DND-41 (cell line): ENCODE measurements at regions not wholly inside any gene's neighbourhood (a gene's known extent, or its start where the extent isn't known, plus 50 kb on each side); places are given as distances from the start of the nearest gene placed in this dataset.

ENCODE experiments used
- ATAC-seq: fragments of 200-7000 bp; cut with Tn5 transposase; 3 replicates; pipeline ENCODE4 v1.9.1; 2021; ENCODE audit warnings: low read depth; ENCODE audit not compliant: insufficient read depth
- DNase-seq: peaks from one replicate; pipeline ENCODE4 v3.0.0-alpha.2; 2020
- H2AFZ ChIP-seq: 2 replicates; pipeline ENCODE4 v1.6.0; 2012; ENCODE audit warnings: low read depth, low read length
- H3K27ac ChIP-seq: 2 replicates; pipeline ENCODE4 v1.5.1; 2012; ENCODE audit warnings: low read length, inconsistent platforms
- H3K27me3 ChIP-seq: fragments of 200-600 bp; sonication (generic); 2 replicates; pipeline ENCODE4 v1.6.0; 2012; ENCODE audit warnings: low read length, mild to moderate bottlenecking, inconsistent platforms; ENCODE audit not compliant: insufficient read depth, poor library complexity
- H3K36me3 ChIP-seq: 2 replicates; pipeline ENCODE4 v1.5.1; 2012; ENCODE audit warnings: low read length, inconsistent platforms; ENCODE audit not compliant: insufficient read depth
- H3K4me1 ChIP-seq: 2 replicates; pipeline ENCODE4 v1.5.1; 2012; ENCODE audit warnings: mild to moderate bottlenecking, low read length; ENCODE audit not compliant: insufficient read depth
- H3K4me2 ChIP-seq: 2 replicates; pipeline ENCODE4 v1.6.0; 2012; ENCODE audit warnings: mild to moderate bottlenecking, moderate library complexity, low read length, inconsistent platforms; ENCODE audit not compliant: insufficient read depth
- H3K4me3 ChIP-seq, 2 experiments: fragments of 200-600 bp in 1 of 2; shearing (Covaris generic) in 1 of 2; 2 replicates each; pipeline ENCODE4 v1.5.1; 2012 to 2016; ENCODE audit warnings: inconsistent platforms in 2 of 2, low read length in 2 of 2, mild to moderate bottlenecking in 2 of 2, low read depth in 1 of 2, moderate library complexity in 1 of 2
- H3K79me2 ChIP-seq: 2 replicates; pipeline ENCODE4 v1.6.0; 2012; ENCODE audit warnings: low read length, inconsistent platforms; ENCODE audit not compliant: insufficient read depth
- H3K9ac ChIP-seq: 2 replicates; pipeline ENCODE4 v1.6.0; 2012; ENCODE audit warnings: low read depth, mild to moderate bottlenecking, inconsistent platforms, low read length, moderate library complexity
- H3K9me3 ChIP-seq: 2 replicates; pipeline ENCODE4 v1.5.1; 2012; ENCODE audit warnings: low read length, moderate library complexity, mild to moderate bottlenecking, inconsistent platforms; ENCODE audit not compliant: insufficient read depth, severe bottlenecking
- H4K20me1 ChIP-seq: 2 replicates; pipeline ENCODE4 v1.6.0; 2012; ENCODE audit warnings: low read length; ENCODE audit not compliant: insufficient read depth
- CTCF ChIP-seq: IDR thresholded peaks from 2 replicates; pipeline ENCODE4 v1.5.1; 2012; ENCODE audit warnings: borderline replicate concordance, low read length, moderate library complexity, mild to moderate bottlenecking; ENCODE audit not compliant: poor library complexity, severe bottlenecking; ENCODE audit errors: extremely low read depth
- EZH2 ChIP-seq: IDR thresholded peaks from 3 replicates; pipeline ENCODE4 v1.6.1; 2012; ENCODE audit warnings: borderline replicate concordance, low read depth, mild to moderate bottlenecking, moderate library complexity, low read length, inconsistent platforms; ENCODE audit not compliant: severe bottlenecking

DNA sequence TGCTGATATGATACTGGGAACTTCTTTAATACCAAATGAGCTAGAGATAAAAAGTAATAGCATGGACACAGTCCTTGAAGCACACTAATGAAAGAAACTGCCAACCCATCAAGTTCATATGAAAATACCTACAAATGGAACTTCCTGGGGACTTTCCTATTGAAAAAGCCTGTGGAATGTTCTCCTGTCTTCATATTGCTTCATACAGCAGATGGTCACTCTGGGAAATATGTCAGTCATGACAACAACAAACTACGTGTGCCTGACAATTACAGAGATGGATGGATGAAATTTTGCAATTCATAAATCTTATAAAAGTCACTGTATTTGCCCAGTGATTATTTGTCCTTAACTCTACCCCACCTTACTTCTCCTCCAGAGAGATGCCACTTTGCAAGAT, 106.6 kb upstream of the COL1A2 start:
- TF ChIP-seq CTCF (no peak), EZH2 (no peak)
- DNase-seq = no peak
- no peaks in the 10 kb centered on the region for H3K9me3 ChIP-seq
- H3K27ac ChIP-seq = no peak overlapping the region
- no peak for ATAC-seq
- H3K9ac ChIP-seq = no peak overlapping the region
- peaks cover under 1% of the 10 kb centered on the region for H3K27me3 ChIP-seq
- H3K36me3 ChIP-seq = no peaks in the 10 kb centered on the region
- no peak overlapping the region for H3K4me3 ChIP-seq
- H3K79me2 ChIP-seq = no peaks in the 10 kb centered on the region
- H2AFZ ChIP-seq = no peak overlapping the region
- no peaks in the 10 kb centered on the region for H3K4me1 ChIP-seq
- no peaks in the 10 kb centered on the region for H4K20me1 ChIP-seq
- no peak overlapping the region for H3K4me2 ChIP-seq

DNA sequence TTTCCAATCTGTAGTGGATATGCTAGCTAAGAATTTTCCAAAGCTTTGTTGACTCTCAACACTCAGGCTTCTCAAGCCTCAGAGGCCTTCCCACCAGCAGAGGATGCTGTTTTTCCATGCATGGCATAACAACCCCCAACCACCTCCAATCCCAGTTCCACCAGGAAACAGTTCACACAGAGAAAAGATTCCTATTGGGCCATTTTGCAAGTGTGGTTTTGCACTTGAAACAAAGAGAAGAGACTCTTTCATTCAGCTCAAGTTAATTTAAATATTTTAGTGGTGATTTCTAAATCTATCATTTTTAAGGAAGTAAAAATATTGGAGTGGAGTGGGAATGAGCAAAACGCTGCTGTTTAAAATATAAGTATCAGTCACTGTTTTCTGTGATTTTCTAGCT, 105.6 kb upstream of the COL1A2 start:
- H3K4me3 ChIP-seq = no peak overlapping the region
- DNase-seq (no peak), ATAC-seq (no peak)
- no peak overlapping the region for H3K9ac ChIP-seq
- H3K4me1 ChIP-seq = no peaks in the 10 kb centered on the region
- no peaks in the 10 kb centered on the region for H3K79me2 ChIP-seq
- H3K27ac ChIP-seq = no peak overlapping the region
- no peaks in the 10 kb centered on the region for H4K20me1 ChIP-seq
- no peaks in the 10 kb centered on the region for H3K9me3 ChIP-seq
- peaks cover 3% of the 10 kb centered on the region for H3K27me3 ChIP-seq
- TF ChIP-seq EZH2 = no peak
- peak; percentile 35 for TF ChIP-seq CTCF
- H3K4me2 ChIP-seq = no peak overlapping the region
- H2AFZ ChIP-seq = no peak overlapping the region
- H3K36me3 ChIP-seq = no peaks in the 10 kb centered on the region

- H3K27ac ChIP-seq = no peak overlapping the region
- no peak overlapping the region for H2AFZ ChIP-seq
- no peaks in the 10 kb centered on the region for H3K4me1 ChIP-seq
- no peak for DNase-seq
- no peak for TF ChIP-seq CTCF
- no peak for TF ChIP-seq EZH2
- H3K9ac ChIP-seq = no peak overlapping the region
- no peak overlapping the region for H3K4me3 ChIP-seq
- no peaks in the 10 kb centered on the region for H3K9me3 ChIP-seq
- H4K20me1 ChIP-seq = no peaks in the 10 kb centered on the region
- peaks cover 3% of the 10 kb centered on the region for H3K27me3 ChIP-seq
- no peaks in the 10 kb centered on the region for H3K79me2 ChIP-seq
- no peak overlapping the region for H3K4me2 ChIP-seq
- ATAC-seq = no peak
- H3K36me3 ChIP-seq = no peaks in the 10 kb centered on the region
These were observed 100.1 kb upstream of the COL1A2 start for GRCh38 chr7:94294471-94295131.
